Liver (tissue), 3 donors: ENCODE measurements at regions not wholly inside any gene's neighbourhood (a gene's known extent, or its start where the extent isn't known, plus 50 kb on each side); places are given as distances from the start of the nearest gene placed in this dataset.

Source experiments
- EGR1 ChIP-seq, 2 donors: IDR thresholded peaks; 2 replicates each; pipeline ENCODE4 v1.6.1; 2016 to 2018; ENCODE audit warnings: antibody characterized with exemption in 2 of 2, low read depth in 2 of 2
- FOXA1 ChIP-seq: IDR thresholded peaks from 2 replicates; pipeline ENCODE4 v1.6.1; 2016; ENCODE audit warnings: antibody characterized with exemption
- HNF4G ChIP-seq: IDR thresholded peaks from 2 replicates; pipeline ENCODE4 v1.6.1; 2016; ENCODE audit warnings: antibody characterized with exemption
- RAD21 ChIP-seq, 2 donors: IDR thresholded peaks; 2 replicates each; pipeline ENCODE4 v1.6.1; 2016; ENCODE audit warnings: antibody characterized with exemption in 2 of 2, mild to moderate bottlenecking in 2 of 2
- REST ChIP-seq: IDR thresholded peaks from 2 replicates; pipeline ENCODE4 v1.6.1; 2016; ENCODE audit warnings: antibody characterized with exemption, mild to moderate bottlenecking
- SP1 ChIP-seq: IDR thresholded peaks from 2 replicates; pipeline ENCODE4 v1.6.1; 2018; ENCODE audit warnings: antibody characterized with exemption, mild to moderate bottlenecking
- ZBTB33 ChIP-seq: IDR thresholded peaks from 2 replicates; pipeline ENCODE4 v1.6.1; 2016; ENCODE audit warnings: antibody characterized with exemption
- TF ChIP-seq, protein P1 (sequence below): fragments of 150-350 bp; IDR thresholded peaks from 2 replicates; pipeline ENCODE4 v1.5.1; 2017; ENCODE audit warnings: improper control_type of control experiment, low read depth, low read length; ENCODE audit not compliant: missing input control
- donor health status: healthy.
- donor health status: healthy.

DNA sequence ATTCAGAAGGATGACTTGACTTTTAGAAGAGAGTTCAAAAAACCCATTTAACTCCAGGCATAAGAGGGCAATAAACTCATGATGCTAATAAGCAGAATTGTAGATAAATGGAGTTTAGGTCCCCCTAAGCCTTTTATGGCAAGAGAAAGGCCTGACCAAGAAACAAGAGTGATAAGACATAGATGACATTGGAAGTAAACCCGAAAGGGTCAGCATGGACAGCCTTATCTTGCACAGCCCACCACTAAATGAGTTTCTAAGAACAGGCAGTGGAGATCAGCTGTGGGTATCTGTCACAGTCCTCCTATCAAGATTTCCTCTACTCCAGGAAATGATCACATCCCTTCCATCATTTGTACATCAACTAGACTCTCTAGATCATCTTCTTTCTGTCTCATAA lies 457.9 kb upstream of the ADAMTS9 start:
- TF ChIP-seq, protein P1, sequence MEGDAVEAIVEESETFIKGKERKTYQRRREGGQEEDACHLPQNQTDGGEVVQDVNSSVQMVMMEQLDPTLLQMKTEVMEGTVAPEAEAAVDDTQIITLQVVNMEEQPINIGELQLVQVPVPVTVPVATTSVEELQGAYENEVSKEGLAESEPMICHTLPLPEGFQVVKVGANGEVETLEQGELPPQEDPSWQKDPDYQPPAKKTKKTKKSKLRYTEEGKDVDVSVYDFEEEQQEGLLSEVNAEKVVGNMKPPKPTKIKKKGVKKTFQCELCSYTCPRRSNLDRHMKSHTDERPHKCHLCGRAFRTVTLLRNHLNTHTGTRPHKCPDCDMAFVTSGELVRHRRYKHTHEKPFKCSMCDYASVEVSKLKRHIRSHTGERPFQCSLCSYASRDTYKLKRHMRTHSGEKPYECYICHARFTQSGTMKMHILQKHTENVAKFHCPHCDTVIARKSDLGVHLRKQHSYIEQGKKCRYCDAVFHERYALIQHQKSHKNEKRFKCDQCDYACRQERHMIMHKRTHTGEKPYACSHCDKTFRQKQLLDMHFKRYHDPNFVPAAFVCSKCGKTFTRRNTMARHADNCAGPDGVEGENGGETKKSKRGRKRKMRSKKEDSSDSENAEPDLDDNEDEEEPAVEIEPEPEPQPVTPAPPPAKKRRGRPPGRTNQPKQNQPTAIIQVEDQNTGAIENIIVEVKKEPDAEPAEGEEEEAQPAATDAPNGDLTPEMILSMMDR = no peak
- TF ChIP-seq REST (no peak), ZBTB33 (no peak), HNF4G (no peak), FOXA1 (no peak), SP1 (no peak), EGR1 (IDR thresholded peaks at IDR 0.05; ENCODE audit: low read depth in 2 of 2) (no peak), RAD21 (IDR thresholded peaks at IDR 0.05) (no peak)
